GM23338 (cell line): ENCODE measurements at regions not wholly inside any gene's neighbourhood (a gene's known extent, or its start where the extent isn't known, plus 50 kb on each side); places are given as distances from the start of the nearest gene placed in this dataset.

Source experiments
- ATAC-seq: fragments of 200-7000 bp; cut with Tn5 transposase; 3 replicates; pipeline ENCODE4 v1.9.1; 2020
- DNase-seq: peaks from one replicate; pipeline ENCODE4 v3.0.0-alpha.2; 2015; ENCODE audit warnings: low spot score
- H2AFZ ChIP-seq: fragments of 200-600 bp; sonication (generic); 2 replicates; pipeline ENCODE4 v1.8.0; 2016; ENCODE audit warnings: antibody characterized with exemption, mild to moderate bottlenecking, moderate library complexity
- H3F3A ChIP-seq: fragments of 200-600 bp; sonication (generic); replicated peaks from 2 replicates; pipeline ENCODE4 v1.8.0; 2017; ENCODE audit warnings: antibody characterized with exemption, mixed run types, low read depth
- H3K27ac ChIP-seq: fragments of 200-600 bp; sonication (generic); 2 replicates; pipeline ENCODE4 v1.6.1; 2016; ENCODE audit warnings: low read depth
- H3K27me3 ChIP-seq: fragments of 200-600 bp; sonication (generic); 2 replicates; pipeline ENCODE4 v1.8.0; 2016; ENCODE audit warnings: mild to moderate bottlenecking, mixed run types, moderate library complexity; ENCODE audit not compliant: insufficient read depth
- H3K36me3 ChIP-seq: fragments of 200-600 bp; sonication (generic); 2 replicates; pipeline ENCODE4 v1.8.0; 2016; ENCODE audit warnings: mild to moderate bottlenecking; ENCODE audit not compliant: insufficient read depth
- H3K4me1 ChIP-seq: fragments of 200-600 bp; sonication (generic); 2 replicates; pipeline ENCODE4 v1.8.0; 2016; ENCODE audit warnings: mild to moderate bottlenecking, moderate library complexity; ENCODE audit not compliant: insufficient read depth
- H3K4me2 ChIP-seq: fragments of 200-600 bp; sonication (generic); 2 replicates; pipeline ENCODE4 v1.7.1; 2017; ENCODE audit warnings: mixed run types
- H3K4me3 ChIP-seq: fragments of 200-600 bp; sonication (generic); 2 replicates; pipeline ENCODE4 v1.6.1; 2016; ENCODE audit warnings: mixed run types
- H3K79me2 ChIP-seq: fragments of 200-600 bp; sonication (generic); replicated peaks from 2 replicates; pipeline ENCODE4 v1.8.0; 2017; ENCODE audit warnings: mild to moderate bottlenecking; ENCODE audit not compliant: insufficient read depth
- H3K9me2 ChIP-seq: fragments of 200-600 bp; sonication (generic); 2 replicates; pipeline ENCODE4 v1.8.0; 2017; ENCODE audit not compliant: insufficient read depth
- H4K20me1 ChIP-seq: fragments of 200-600 bp; sonication (generic); replicated peaks from 2 replicates; pipeline ENCODE4 v1.8.0; 2017; ENCODE audit warnings: mild to moderate bottlenecking; ENCODE audit not compliant: insufficient read depth
- H3K27ac Mint-ChIP-seq: 2 replicates; pipeline ENCODE4 v1.8.0; 2020; ENCODE audit warnings: inconsistent platforms, mild to moderate bottlenecking, moderate library complexity, mixed read lengths
- H3K27me3 Mint-ChIP-seq: 3 replicates; pipeline ENCODE4 v1.8.0; 2022; ENCODE audit warnings: low read depth, mild to moderate bottlenecking, moderate library complexity, mixed read lengths, inconsistent platforms; ENCODE audit not compliant: insufficient read depth, poor library complexity
- H3K36me3 Mint-ChIP-seq: 3 replicates; pipeline ENCODE4 v1.8.0; 2021; ENCODE audit warnings: low read depth, mild to moderate bottlenecking, inconsistent platforms, moderate library complexity, mixed read lengths
- H3K4me1 Mint-ChIP-seq: 3 replicates; pipeline ENCODE4 v1.8.0; 2020; ENCODE audit warnings: mild to moderate bottlenecking, inconsistent platforms, mixed read lengths
- H3K4me3 Mint-ChIP-seq: 3 replicates; pipeline ENCODE4 v1.8.0; 2021; ENCODE audit warnings: moderate library complexity, mild to moderate bottlenecking, inconsistent platforms, mixed read lengths
- H3K9me3 Mint-ChIP-seq: 3 replicates; pipeline ENCODE4 v1.8.0; 2020; ENCODE audit warnings: moderate library complexity, mild to moderate bottlenecking, inconsistent platforms, mixed read lengths
- EZH2 ChIP-seq: fragments of 200-600 bp; sonication (generic); IDR thresholded peaks from one replicate; pipeline ENCODE4 v1.8.0; 2017; ENCODE audit warnings: antibody characterized with exemption, mild to moderate bottlenecking, low read depth; ENCODE audit not compliant: unreplicated experiment
- EZH2phosphoT487 ChIP-seq: fragments of 200-600 bp; sonication (generic); IDR thresholded peaks from one replicate; pipeline ENCODE4 v1.8.1; 2018; ENCODE audit warnings: antibody characterized with exemption; ENCODE audit not compliant: unreplicated experiment
- JUNB ChIP-seq: IDR thresholded peaks from one replicate; pipeline ENCODE4 v1.6.1; 2016; ENCODE audit warnings: antibody characterized with exemption; ENCODE audit not compliant: unreplicated experiment
- POLR2AphosphoS5 ChIP-seq: IDR thresholded peaks from 2 replicates; pipeline ENCODE4 v1.6.1; 2016; ENCODE audit warnings: antibody characterized with exemption, low read depth
- STAT1 ChIP-seq: IDR thresholded peaks from one replicate; pipeline ENCODE4 v1.6.1; 2016; ENCODE audit warnings: antibody characterized with exemption; ENCODE audit not compliant: unreplicated experiment
- ZNF114 ChIP-seq: fragments of 250-450 bp; sonication (Bioruptor Pico); IDR thresholded peaks from 2 replicates; pipeline ENCODE4 v1.5.0; 2020; ENCODE audit warnings: mild to moderate bottlenecking, moderate library complexity
- ZNF331 ChIP-seq: fragments of 250-450 bp; sonication (Bioruptor Pico); IDR thresholded peaks from 2 replicates; pipeline ENCODE4 v1.5.0; 2020; ENCODE audit warnings: low read depth, mild to moderate bottlenecking, moderate library complexity
- TF ChIP-seq, protein P1 (sequence below): IDR thresholded peaks from one replicate; pipeline ENCODE4 v1.6.1; 2018; ENCODE audit warnings: antibody characterized with exemption; ENCODE audit not compliant: unreplicated experiment
- TF ChIP-seq, protein P2 (sequence below), 2 experiments: fragments of 200-600 bp in 1 of 2; sonication (generic) in 1 of 2; conservative IDR thresholded peaks; 2 replicates each; pipeline versions ENCODE4 v1.5.1 to v1.6.1; 2016 to 2017; ENCODE audit warnings: antibody characterized with exemption in 2 of 2, low read depth in 2 of 2, mild to moderate bottlenecking in 2 of 2, moderate library complexity in 1 of 2
- TF ChIP-seq, protein P3 (sequence below): IDR thresholded peaks from 2 replicates; pipeline ENCODE4 v1.6.1; 2016; ENCODE audit warnings: antibody characterized with exemption
- TF ChIP-seq, protein P4 (sequence below): fragments of 250-450 bp; sonication (Bioruptor Pico); IDR thresholded peaks from 2 replicates; pipeline ENCODE4 v1.5.0; 2020; ENCODE audit warnings: mild to moderate bottlenecking, moderate library complexity

DNA sequence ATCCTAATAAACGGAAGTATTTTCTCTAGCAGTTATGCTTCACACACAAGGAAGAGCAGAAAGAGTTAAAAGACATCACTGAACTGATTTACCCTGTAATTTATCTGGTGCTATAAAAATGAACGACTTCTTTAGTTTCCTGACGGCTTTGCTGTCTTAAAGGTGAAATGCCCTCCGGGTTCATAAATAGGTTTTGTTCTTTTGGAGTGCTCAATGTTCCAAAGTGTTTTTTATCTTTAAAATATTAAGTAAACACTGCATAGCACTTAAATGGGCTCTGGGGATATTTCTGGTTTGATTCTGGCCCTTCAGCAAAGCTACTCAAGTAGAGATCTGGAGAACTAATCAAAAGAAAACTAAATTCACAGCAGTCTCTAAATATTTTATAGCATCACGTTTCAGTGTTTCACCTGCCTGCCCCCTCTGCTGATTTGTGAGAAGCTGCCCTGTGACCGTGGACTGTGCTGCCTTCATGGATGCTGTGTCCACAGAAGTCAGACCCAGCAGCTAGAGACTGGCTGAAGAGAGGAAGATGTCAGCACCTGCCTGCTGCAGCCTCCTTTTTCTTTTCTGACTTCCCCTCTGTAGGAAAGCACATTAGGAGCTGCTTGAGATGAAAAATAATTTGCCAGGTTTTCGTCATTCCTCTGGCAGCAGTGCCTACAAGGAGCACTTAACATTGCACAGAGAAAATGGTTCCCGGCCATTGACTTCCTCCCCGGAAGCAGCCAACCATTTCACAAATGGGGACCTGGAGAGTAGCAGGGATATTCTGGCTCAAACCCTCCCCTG, 205.1 kb upstream of the FSCB start (continued):
- TF ChIP-seq, protein P1, sequence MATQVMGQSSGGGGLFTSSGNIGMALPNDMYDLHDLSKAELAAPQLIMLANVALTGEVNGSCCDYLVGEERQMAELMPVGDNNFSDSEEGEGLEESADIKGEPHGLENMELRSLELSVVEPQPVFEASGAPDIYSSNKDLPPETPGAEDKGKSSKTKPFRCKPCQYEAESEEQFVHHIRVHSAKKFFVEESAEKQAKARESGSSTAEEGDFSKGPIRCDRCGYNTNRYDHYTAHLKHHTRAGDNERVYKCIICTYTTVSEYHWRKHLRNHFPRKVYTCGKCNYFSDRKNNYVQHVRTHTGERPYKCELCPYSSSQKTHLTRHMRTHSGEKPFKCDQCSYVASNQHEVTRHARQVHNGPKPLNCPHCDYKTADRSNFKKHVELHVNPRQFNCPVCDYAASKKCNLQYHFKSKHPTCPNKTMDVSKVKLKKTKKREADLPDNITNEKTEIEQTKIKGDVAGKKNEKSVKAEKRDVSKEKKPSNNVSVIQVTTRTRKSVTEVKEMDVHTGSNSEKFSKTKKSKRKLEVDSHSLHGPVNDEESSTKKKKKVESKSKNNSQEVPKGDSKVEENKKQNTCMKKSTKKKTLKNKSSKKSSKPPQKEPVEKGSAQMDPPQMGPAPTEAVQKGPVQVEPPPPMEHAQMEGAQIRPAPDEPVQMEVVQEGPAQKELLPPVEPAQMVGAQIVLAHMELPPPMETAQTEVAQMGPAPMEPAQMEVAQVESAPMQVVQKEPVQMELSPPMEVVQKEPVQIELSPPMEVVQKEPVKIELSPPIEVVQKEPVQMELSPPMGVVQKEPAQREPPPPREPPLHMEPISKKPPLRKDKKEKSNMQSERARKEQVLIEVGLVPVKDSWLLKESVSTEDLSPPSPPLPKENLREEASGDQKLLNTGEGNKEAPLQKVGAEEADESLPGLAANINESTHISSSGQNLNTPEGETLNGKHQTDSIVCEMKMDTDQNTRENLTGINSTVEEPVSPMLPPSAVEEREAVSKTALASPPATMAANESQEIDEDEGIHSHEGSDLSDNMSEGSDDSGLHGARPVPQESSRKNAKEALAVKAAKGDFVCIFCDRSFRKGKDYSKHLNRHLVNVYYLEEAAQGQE, result no peak
- TF ChIP-seq EZH2phosphoT487, result no peak

DNA sequence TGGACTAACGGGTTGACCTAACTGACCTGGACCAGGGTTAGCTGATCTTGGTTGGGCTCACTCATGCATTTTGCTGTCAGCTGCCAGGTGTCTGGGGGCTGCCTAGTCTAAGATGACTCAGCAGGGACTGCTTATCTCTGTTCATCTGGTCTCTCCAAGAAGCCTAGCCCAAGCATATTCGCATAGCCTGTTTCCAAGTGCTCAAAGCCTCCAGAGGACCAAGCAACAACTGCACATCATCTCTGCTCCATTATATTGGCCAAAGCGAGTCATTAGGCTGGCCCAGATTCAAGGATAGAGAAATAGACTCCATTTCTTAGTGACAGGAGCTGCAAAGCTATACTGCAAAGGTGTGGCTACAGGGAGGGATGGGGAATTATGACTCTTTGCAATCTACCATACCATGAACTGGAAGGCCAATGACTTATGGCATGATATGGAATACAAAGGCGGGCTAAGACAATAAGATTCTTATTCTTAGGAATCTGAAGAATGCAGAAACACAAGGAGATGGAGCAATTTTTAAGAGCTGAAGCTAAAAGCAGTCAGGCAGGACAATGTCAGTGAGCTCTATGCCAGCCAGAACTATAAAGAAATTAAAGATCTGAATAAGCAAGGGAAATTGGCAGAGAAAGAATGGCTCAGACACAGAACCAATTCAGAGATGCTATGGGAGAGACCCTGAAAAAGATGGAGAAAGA, 194.6 kb upstream of the FSCB start:
- no peaks in the 10 kb centered on the region for H3K4me1 Mint-ChIP-seq
- no peaks in the 10 kb centered on the region for H3K27me3 Mint-ChIP-seq
- no peak overlapping the region for H3K4me2 ChIP-seq
- no peaks in the 10 kb centered on the region for H4K20me1 ChIP-seq
- H3K27me3 ChIP-seq, result no peaks in the 10 kb centered on the region
- H3K9me2 ChIP-seq, result no peaks in the 10 kb centered on the region
- ATAC-seq (no peak), DNase-seq (no peak)
- no peak overlapping the region for H3K4me3 ChIP-seq
- H3K36me3 ChIP-seq, result no peaks in the 10 kb centered on the region
- H3K27ac Mint-ChIP-seq, result 0 out of 2 replicates have a peak overlapping the region, but pooled peaks have one; percentile 3
- H3F3A ChIP-seq, result no peaks in the 10 kb centered on the region
- H3K4me1 ChIP-seq, result no peaks in the 10 kb centered on the region
- H3K79me2 ChIP-seq, result no peaks in the 10 kb centered on the region
- H3K9me3 Mint-ChIP-seq, result peaks cover 11% of the 10 kb centered on the region
- H3K4me3 Mint-ChIP-seq, result no peak overlapping the region
- no peak overlapping the region for H2AFZ ChIP-seq
- no peak overlapping the region for H3K27ac ChIP-seq
- no peaks in the 10 kb centered on the region for H3K36me3 Mint-ChIP-seq
- TF ChIP-seq, protein P2, sequence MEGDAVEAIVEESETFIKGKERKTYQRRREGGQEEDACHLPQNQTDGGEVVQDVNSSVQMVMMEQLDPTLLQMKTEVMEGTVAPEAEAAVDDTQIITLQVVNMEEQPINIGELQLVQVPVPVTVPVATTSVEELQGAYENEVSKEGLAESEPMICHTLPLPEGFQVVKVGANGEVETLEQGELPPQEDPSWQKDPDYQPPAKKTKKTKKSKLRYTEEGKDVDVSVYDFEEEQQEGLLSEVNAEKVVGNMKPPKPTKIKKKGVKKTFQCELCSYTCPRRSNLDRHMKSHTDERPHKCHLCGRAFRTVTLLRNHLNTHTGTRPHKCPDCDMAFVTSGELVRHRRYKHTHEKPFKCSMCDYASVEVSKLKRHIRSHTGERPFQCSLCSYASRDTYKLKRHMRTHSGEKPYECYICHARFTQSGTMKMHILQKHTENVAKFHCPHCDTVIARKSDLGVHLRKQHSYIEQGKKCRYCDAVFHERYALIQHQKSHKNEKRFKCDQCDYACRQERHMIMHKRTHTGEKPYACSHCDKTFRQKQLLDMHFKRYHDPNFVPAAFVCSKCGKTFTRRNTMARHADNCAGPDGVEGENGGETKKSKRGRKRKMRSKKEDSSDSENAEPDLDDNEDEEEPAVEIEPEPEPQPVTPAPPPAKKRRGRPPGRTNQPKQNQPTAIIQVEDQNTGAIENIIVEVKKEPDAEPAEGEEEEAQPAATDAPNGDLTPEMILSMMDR (conservative IDR thresholded peaks at IDR 0.05; ENCODE audit: low read depth in 2 of 2), result no peak
- TF ChIP-seq ZNF331 (CRISPR knock-in tag) (no peak), POLR2AphosphoS5 (no peak), ZNF114 (CRISPR knock-in tag) (no peak), EZH2 (no peak), STAT1 (no peak), JUNB (no peak)
- TF ChIP-seq, protein P3, sequence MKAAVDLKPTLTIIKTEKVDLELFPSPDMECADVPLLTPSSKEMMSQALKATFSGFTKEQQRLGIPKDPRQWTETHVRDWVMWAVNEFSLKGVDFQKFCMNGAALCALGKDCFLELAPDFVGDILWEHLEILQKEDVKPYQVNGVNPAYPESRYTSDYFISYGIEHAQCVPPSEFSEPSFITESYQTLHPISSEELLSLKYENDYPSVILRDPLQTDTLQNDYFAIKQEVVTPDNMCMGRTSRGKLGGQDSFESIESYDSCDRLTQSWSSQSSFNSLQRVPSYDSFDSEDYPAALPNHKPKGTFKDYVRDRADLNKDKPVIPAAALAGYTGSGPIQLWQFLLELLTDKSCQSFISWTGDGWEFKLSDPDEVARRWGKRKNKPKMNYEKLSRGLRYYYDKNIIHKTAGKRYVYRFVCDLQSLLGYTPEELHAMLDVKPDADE, result no peak
- TF ChIP-seq, protein P4, sequence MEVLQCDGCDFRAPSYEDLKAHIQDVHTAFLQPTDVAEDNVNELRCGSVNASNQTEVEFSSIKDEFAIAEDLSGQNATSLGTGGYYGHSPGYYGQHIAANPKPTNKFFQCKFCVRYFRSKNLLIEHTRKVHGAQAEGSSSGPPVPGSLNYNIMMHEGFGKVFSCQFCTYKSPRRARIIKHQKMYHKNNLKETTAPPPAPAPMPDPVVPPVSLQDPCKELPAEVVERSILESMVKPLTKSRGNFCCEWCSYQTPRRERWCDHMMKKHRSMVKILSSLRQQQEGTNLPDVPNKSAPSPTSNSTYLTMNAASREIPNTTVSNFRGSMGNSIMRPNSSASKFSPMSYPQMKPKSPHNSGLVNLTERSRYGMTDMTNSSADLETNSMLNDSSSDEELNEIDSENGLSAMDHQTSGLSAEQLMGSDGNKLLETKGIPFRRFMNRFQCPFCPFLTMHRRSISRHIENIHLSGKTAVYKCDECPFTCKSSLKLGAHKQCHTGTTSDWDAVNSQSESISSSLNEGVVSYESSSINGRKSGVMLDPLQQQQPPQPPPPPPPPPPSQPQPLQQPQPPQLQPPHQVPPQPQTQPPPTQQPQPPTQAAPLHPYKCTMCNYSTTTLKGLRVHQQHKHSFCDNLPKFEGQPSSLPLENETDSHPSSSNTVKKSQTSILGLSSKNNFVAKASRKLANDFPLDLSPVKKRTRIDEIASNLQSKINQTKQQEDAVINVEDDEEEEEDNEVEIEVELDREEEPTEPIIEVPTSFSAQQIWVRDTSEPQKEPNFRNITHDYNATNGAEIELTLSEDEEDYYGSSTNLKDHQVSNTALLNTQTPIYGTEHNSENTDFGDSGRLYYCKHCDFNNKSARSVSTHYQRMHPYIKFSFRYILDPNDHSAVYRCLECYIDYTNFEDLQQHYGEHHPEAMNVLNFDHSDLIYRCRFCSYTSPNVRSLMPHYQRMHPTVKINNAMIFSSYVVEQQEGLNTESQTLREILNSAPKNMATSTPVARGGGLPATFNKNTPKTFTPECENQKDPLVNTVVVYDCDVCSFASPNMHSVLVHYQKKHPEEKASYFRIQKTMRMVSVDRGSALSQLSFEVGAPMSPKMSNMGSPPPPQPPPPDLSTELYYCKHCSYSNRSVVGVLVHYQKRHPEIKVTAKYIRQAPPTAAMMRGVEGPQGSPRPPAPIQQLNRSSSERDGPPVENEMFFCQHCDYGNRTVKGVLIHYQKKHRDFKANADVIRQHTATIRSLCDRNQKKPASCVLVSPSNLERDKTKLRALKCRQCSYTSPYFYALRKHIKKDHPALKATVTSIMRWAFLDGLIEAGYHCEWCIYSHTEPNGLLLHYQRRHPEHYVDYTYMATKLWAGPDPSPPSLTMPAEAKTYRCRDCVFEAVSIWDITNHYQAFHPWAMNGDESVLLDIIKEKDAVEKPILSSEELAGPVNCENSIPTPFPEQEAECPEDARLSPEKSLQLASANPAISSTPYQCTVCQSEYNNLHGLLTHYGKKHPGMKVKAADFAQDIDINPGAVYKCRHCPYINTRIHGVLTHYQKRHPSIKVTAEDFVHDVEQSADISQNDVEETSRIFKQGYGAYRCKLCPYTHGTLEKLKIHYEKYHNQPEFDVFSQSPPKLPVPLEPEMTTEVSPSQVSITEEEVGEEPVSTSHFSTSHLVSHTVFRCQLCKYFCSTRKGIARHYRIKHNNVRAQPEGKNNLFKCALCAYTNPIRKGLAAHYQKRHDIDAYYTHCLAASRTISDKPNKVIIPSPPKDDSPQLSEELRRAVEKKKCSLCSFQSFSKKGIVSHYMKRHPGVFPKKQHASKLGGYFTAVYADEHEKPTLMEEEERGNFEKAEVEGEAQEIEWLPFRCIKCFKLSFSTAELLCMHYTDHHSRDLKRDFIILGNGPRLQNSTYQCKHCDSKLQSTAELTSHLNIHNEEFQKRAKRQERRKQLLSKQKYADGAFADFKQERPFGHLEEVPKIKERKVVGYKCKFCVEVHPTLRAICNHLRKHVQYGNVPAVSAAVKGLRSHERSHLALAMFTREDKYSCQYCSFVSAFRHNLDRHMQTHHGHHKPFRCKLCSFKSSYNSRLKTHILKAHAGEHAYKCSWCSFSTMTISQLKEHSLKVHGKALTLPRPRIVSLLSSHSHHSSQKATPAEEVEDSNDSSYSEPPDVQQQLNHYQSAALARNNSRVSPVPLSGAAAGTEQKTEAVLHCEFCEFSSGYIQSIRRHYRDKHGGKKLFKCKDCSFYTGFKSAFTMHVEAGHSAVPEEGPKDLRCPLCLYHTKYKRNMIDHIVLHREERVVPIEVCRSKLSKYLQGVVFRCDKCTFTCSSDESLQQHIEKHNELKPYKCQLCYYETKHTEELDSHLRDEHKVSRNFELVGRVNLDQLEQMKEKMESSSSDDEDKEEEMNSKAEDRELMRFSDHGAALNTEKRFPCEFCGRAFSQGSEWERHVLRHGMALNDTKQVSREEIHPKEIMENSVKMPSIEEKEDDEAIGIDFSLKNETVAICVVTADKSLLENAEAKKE (CRISPR knock-in tag), result no peak
